Chondrocyte (in vitro differentiated cells): ENCODE measurements at regions not wholly inside any gene's neighbourhood (a gene's known extent, or its start where the extent isn't known, plus 50 kb on each side); places are given as distances from the start of the nearest gene placed in this dataset.

Experiments
- DNase-seq: peaks from one replicate; pipeline ENCODE4 v3.0.0; 2021; ENCODE audit warnings: mixed read lengths, low spot score
- H3K27ac Mint-ChIP-seq: one replicate; pipeline ENCODE4 v1.8.0; 2021; ENCODE audit warnings: mild to moderate bottlenecking, moderate library complexity, mixed read lengths; ENCODE audit not compliant: unreplicated experiment
- H3K27me3 Mint-ChIP-seq: 2 replicates; pipeline ENCODE4 v1.8.0; 2021; ENCODE audit warnings: low read depth, mixed read lengths
- H3K36me3 Mint-ChIP-seq: 2 replicates; pipeline ENCODE4 v1.8.0; 2021; ENCODE audit warnings: low read depth, mixed read lengths
- H3K4me1 Mint-ChIP-seq: 2 replicates; pipeline ENCODE4 v1.8.0; 2021; ENCODE audit warnings: low read depth, mild to moderate bottlenecking, mixed read lengths
- H3K4me3 Mint-ChIP-seq: one replicate; pipeline ENCODE4 v1.8.0; 2021; ENCODE audit warnings: mild to moderate bottlenecking, moderate library complexity, mixed read lengths; ENCODE audit not compliant: unreplicated experiment
- H3K9me3 Mint-ChIP-seq: 2 replicates; pipeline ENCODE4 v1.8.0; 2021; ENCODE audit warnings: low read depth, mixed read lengths
- CTCF ChIP-seq: fragments of 200-600 bp; sonication (generic); IDR thresholded peaks from 2 replicates; pipeline ENCODE4 v1.5.0; 2021; ENCODE audit warnings: antibody characterized with exemption, mild to moderate bottlenecking, moderate library complexity

DNA sequence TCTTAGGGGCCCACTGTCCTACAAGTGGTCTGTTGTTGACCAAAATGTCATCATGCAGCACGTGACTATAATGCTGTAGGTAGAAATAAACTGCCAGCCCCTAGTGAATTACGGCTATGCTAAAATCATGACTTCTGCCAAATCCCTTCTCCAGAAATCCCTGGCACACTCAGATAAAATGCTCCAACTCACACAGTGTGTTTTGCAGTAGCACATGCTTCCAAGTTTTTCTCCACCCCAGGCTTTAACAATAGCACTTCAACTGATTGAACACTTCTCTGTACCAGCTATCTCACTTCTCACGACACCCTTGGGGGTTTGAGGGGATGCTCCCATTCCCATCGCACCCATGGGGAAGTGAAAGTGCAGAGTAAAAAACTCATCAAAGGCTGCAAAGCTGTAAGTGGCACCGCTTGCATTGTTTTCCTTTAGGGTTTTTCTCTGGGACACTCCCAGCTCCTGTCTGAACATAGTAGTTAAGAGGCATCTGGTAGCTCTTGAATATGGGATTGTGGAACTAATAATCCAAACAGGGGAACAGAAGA lies 151.0 kb upstream of the SLC24A2 start:
- Mint-ChIP-seq H3K4me3 (no peak overlapping the region), H3K27ac (no peak overlapping the region), H3K27me3 (peaks cover 25% of the 10 kb centered on the region), H3K4me1 (no peaks in the 10 kb centered on the region), H3K36me3 (no peaks in the 10 kb centered on the region), H3K9me3 (no peaks in the 10 kb centered on the region)
- no peak for TF ChIP-seq CTCF
- no peak for DNase-seq

DNA sequence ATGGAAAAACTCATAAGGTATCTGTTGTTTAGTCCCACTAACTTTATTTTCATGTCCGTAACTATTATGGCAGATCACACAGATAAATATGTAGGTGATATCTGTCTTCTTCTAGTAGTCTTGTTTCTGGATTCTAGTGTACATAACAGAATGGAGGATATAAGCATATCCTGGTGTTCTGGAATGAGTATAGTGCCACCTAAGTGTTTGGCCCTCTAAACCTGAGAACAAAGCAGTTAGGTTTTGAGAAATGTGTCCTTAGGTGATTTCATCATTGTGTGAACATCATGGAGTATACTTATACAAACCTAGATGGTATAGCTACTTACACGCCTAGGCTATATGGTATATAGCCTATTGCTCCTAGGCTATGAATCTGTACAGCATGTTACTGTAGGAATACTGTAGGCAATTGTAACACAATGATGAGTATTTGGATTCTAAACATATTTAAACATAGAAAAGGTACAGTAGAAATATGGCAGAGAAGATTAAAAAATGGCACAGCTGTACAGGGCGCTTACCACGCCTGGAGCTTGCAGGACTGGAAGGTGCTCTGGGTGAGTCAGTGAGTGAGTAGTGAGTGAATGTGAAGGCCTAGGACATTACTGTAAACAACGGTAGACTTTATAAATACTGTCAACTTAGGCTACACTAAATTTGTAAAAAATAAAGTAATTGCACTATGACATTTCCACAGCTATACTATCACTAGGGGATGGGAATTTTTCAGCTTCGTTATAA lies 150.3 kb upstream of the SLC24A2 start:
- H3K9me3 Mint-ChIP-seq = no peaks in the 10 kb centered on the region
- no peak overlapping the region for H3K27ac Mint-ChIP-seq
- H3K36me3 Mint-ChIP-seq = no peaks in the 10 kb centered on the region
- peaks cover 25% of the 10 kb centered on the region for H3K27me3 Mint-ChIP-seq
- H3K4me3 Mint-ChIP-seq = no peak overlapping the region
- no peak for DNase-seq
- TF ChIP-seq CTCF = no peak
- peaks cover 5% of the 10 kb centered on the region for H3K4me1 Mint-ChIP-seq

DNA sequence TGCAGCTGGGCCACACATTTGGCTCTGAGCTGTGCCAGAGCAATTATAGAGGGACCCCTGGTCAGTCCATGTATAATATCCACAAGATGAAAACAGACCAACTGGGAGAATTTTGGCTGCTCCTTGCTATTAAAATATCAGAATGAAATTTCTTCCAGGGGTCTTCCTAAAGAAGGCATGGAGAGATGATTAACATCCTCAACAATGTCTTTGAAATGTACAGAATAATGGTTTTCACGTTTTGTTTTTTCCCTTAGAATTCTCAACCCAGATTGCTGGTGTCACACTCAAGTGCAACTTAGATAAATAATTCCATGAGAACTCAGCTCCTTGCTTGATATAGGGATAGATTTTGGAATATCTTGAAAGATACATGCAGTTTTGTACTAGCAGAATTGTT lies 148.3 kb upstream of the SLC24A2 start:
- H3K4me3 Mint-ChIP-seq = no peak overlapping the region
- H3K27me3 Mint-ChIP-seq = peaks cover 11% of the 10 kb centered on the region
- H3K9me3 Mint-ChIP-seq = no peaks in the 10 kb centered on the region
- TF ChIP-seq CTCF = no peak
- H3K36me3 Mint-ChIP-seq = no peaks in the 10 kb centered on the region
- H3K27ac Mint-ChIP-seq = no peak overlapping the region
- DNase-seq = no peak
- peaks cover 5% of the 10 kb centered on the region for H3K4me1 Mint-ChIP-seq

DNA sequence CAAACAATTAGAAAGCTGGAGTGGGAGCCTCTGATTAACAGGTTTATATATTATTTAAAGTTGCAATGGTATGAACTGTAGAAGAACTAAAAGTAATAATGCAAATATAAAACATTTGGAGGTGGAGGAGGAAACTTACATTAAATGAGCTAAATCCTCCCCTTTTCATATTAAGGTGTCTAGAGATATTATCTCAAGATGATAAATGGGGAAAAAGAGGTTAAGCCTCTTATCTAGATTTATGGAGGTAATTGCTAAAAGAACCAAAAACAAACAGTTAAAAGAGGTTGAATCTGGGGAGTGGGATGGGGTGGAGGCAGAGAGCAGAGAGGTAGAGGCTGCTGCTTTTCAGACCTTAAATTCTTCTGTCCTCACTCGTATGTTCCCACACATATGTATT lies 147.8 kb upstream of the SLC24A2 start:
- TF ChIP-seq CTCF = no peak
- peaks cover 5% of the 10 kb centered on the region for H3K4me1 Mint-ChIP-seq
- peaks cover 8% of the 10 kb centered on the region for H3K27me3 Mint-ChIP-seq
- no peaks in the 10 kb centered on the region for H3K36me3 Mint-ChIP-seq
- no peak overlapping the region for H3K27ac Mint-ChIP-seq
- H3K4me3 Mint-ChIP-seq = no peak overlapping the region
- no peaks in the 10 kb centered on the region for H3K9me3 Mint-ChIP-seq
- no peak for DNase-seq

DNA sequence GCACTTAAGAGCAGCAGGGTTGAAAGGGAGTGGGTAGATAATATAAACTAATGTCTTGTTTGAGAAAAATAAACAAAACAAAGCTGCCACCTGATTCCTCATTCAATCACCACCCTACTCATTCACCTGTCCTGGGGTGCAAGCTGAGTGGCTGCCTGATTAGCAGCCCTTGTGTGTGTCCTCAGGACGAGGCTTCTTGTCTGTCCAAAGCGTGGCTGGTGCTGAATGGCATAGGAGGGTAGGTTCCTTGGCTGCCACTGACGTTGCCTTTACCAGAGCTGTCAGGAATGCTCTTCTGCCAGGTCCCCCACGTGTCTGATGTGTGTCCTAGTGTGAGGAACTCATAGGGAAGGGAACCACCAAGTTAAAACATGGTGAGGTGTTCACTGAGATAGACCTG lies 146.6 kb upstream of the SLC24A2 start:
- H3K36me3 Mint-ChIP-seq = no peaks in the 10 kb centered on the region
- H3K4me3 Mint-ChIP-seq = no peak overlapping the region
- H3K27ac Mint-ChIP-seq = no peak overlapping the region
- peaks cover 11% of the 10 kb centered on the region for H3K27me3 Mint-ChIP-seq
- H3K9me3 Mint-ChIP-seq = no peaks in the 10 kb centered on the region
- H3K4me1 Mint-ChIP-seq = peaks cover 5% of the 10 kb centered on the region
- no peak for TF ChIP-seq CTCF
- no peak for DNase-seq
